ENCODE measurements at regions not wholly inside any gene's neighbourhood (a gene's known extent, or its start where the extent isn't known, plus 50 kb on each side); places are given as distances from the start of the nearest gene placed in this dataset.

- whole genome bisulfite sequencing, 2 donors = 89 to 90% methylated on average over 22 of the region's 22 CpGs
- Histone ChIP-seq H3K36me3 (no peaks in the 10 kb centered on the region), H3K27ac (no peak overlapping the region), H3K4me1 (peaks cover 0 to 19% (median 0%) of the 10 kb centered on the region in 4 donors), H3K9me3 (no peaks in the 10 kb centered on the region), H3K4me3 (no peak overlapping the region), H3K27me3 (no peaks in the 10 kb centered on the region)
- intact Hi-C loops (cut with DNase I) = no loop called here
- no peak for DNase-seq
- TF ChIP-seq EP300 (IDR thresholded peaks at IDR 0.05) (no peak), CTCF (IDR thresholded peaks at IDR 0.05) (no peak), POLR2AphosphoS5 (IDR thresholded peaks at IDR 0.05) (no peak)
Measured at GRCh38 chr11:134738581-134738980, 326.5 kb upstream of the B3GAT1 start.

GRCh38 chr11:134737563-134738510, 325.8 kb upstream of the B3GAT1 start:
- TF ChIP-seq POLR2A (IDR thresholded peaks at IDR 0.05) (no peak), EP300 (IDR thresholded peaks at IDR 0.05) (no peak), POLR2AphosphoS5 (IDR thresholded peaks at IDR 0.05) (no peak), CTCF (IDR thresholded peaks at IDR 0.05) (no peak)
- no peaks in the 10 kb centered on the region for H3K9me3 ChIP-seq
- no peaks in the 10 kb centered on the region for H3K27me3 ChIP-seq
- H3K4me3 ChIP-seq = no peak overlapping the region
- peaks cover 0 to 19% (median 0%) of the 10 kb centered on the region in 4 donors for H3K4me1 ChIP-seq
- no peak for DNase-seq
- H3K27ac ChIP-seq = no peak overlapping the region
- H3K36me3 ChIP-seq = no peaks in the 10 kb centered on the region
- intact Hi-C loops (cut with DNase I) = no loop called here
- WGBS, 2 donors = 73 to 75% methylated on average over 20 of the region's 20 CpGs

GRCh38 chr11:134736251-134736947, 324.4 kb upstream of the B3GAT1 start:
- Histone ChIP-seq H3K4me1 (peaks cover 0 to 27% (median 3%) of the 10 kb centered on the region in 4 donors), H3K36me3 (no peaks in the 10 kb centered on the region), H3K9me3 (no peaks in the 10 kb centered on the region), H3K27ac (no peak overlapping the region), H3K27me3 (no peaks in the 10 kb centered on the region), H3K4me3 (no peak overlapping the region)
- intact Hi-C loops (cut with DNase I) = no loop called here
- WGBS, 2 donors = 68 to 69% methylated on average over 14 of the region's 14 CpGs
- no peak for DNase-seq
- TF ChIP-seq CTCF (IDR thresholded peaks at IDR 0.05) = no peak
- no peak for TF ChIP-seq POLR2AphosphoS5 (IDR thresholded peaks at IDR 0.05)
- TF ChIP-seq EP300 (IDR thresholded peaks at IDR 0.05) = no peak
- no peak for TF ChIP-seq POLR2A (IDR thresholded peaks at IDR 0.05)

- WGBS, 2 donors = 70 to 84% methylated on average over 11 of the region's 14 CpGs
- TF ChIP-seq CTCF (IDR thresholded peaks at IDR 0.05) (no peak), POLR2A (IDR thresholded peaks at IDR 0.05) (no peak), EP300 (IDR thresholded peaks at IDR 0.05) (no peak), POLR2AphosphoS5 (IDR thresholded peaks at IDR 0.05) (no peak)
- intact Hi-C loops (cut with DNase I) = no loop called here
- no peak overlapping the region for H3K4me3 ChIP-seq
- H3K36me3 ChIP-seq = no peaks in the 10 kb centered on the region
- H3K4me1 ChIP-seq = peaks cover 0 to 35% (median 11%) of the 10 kb centered on the region in 4 donors
- no peak for DNase-seq
- H3K27me3 ChIP-seq = no peaks in the 10 kb centered on the region
- H3K9me3 ChIP-seq = no peaks in the 10 kb centered on the region
- H3K27ac ChIP-seq = no peak overlapping the region
Measured at GRCh38 chr11:134734894-134735293, 322.9 kb upstream of the B3GAT1 start.

All from sigmoid colon (tissue), 6 donors.